Esophagus muscularis mucosa (tissue), 4 donors: ENCODE measurements at regions not wholly inside any gene's neighbourhood (a gene's known extent, or its start where the extent isn't known, plus 50 kb on each side); places are given as distances from the start of the nearest gene placed in this dataset.

Experiments used
- DNase-seq: peaks from one replicate; pipeline ENCODE4 v3.0.0-alpha.2; 2017; ENCODE audit errors: extremely low spot score
- H3K27ac ChIP-seq, 4 donors: fragments of 200-600 bp; sonication (generic); replicated peaks in 1 of 4; 1 replicate in 3 of 4; 2 replicates in 1 of 4; pipeline ENCODE4 v1.5.1; 2016 to 2019; ENCODE audit warnings: mild to moderate bottlenecking in 1 of 4
- H3K27me3 ChIP-seq, 4 donors: fragments of 200-600 bp; sonication (generic); one replicate each; pipeline versions ENCODE4 v1.5.1 to v1.6.0; 2016 to 2019
- H3K36me3 ChIP-seq, 4 donors: fragments of 200-600 bp; sonication (generic); one replicate each; pipeline ENCODE4 v1.5.1; 2016 to 2019
- H3K4me1 ChIP-seq, 4 donors: fragments of 200-600 bp; sonication (generic); one replicate each; pipeline ENCODE4 v1.5.1; 2016 to 2019
- H3K4me3 ChIP-seq, 4 donors: fragments of 200-600 bp; sonication (generic); 1 replicate in 2 of 4; 2 replicates in 2 of 4; pipeline ENCODE4 v1.5.1; 2016 to 2019; ENCODE audit warnings: mild to moderate bottlenecking in 4 of 4, moderate library complexity in 1 of 4
- H3K9me3 ChIP-seq, 4 donors: fragments of 200-600 bp; sonication (generic); 1 replicate in 3 of 4; 2 replicates in 1 of 4; pipeline ENCODE4 v1.5.1; 2016 to 2019
- CTCF ChIP-seq, 3 experiments: fragments of 200-600 bp in 2 of 3; fragments of 450-650 bp in 1 of 3; sonication (generic) in 2 of 3; IDR thresholded peaks; one replicate each; pipeline ENCODE4 v1.5.1; 2017 to 2019; ENCODE audit warnings: antibody characterized with exemption in 3 of 3, mild to moderate bottlenecking in 2 of 3, moderate library complexity in 1 of 3
- EP300 ChIP-seq: sonication (generic); formaldehyde crosslinking; IDR thresholded peaks from one replicate; pipeline ENCODE4 v1.6.1; 2017; ENCODE audit warnings: antibody characterized with exemption
- POLR2A ChIP-seq: fragments of 450-650 bp; IDR thresholded peaks from one replicate; pipeline ENCODE4 v1.6.1; 2017; ENCODE audit warnings: antibody characterized with exemption, moderate library complexity, mild to moderate bottlenecking, low read depth
- POLR2AphosphoS5 ChIP-seq, 2 donors: sonication (generic); formaldehyde crosslinking; IDR thresholded peaks; one replicate each; pipeline ENCODE4 v1.6.1; 2017; ENCODE audit warnings: antibody characterized with exemption in 2 of 2
- WGBS: methylation state at CpG from one replicate; pipeline ENCODE4 v1.1.5; 2018; 5-methylcytosine and 5-hydroxymethylcytosine counted together
- intact Hi-C: fragments of 100-400 bp; cut with DNase I; formaldehyde crosslinking; loops from one replicate; pipeline ENCODE4 v1.15.1; 2023

- Histone ChIP-seq H3K4me3 (no peak overlapping the region), H3K27ac (no peak overlapping the region), H3K27me3 (no peaks in the 10 kb centered on the region), H3K4me1 (no peaks in the 10 kb centered on the region), H3K9me3 (no peaks in the 10 kb centered on the region), H3K36me3 (no peaks in the 10 kb centered on the region)
- DNase-seq, result no peak
- no peak for TF ChIP-seq CTCF (IDR thresholded peaks at IDR 0.05)
- TF ChIP-seq EP300, result no peak
- intact Hi-C loops, result no loop called here
- WGBS, result 63% methylated on average over 1 of the region's 1 CpG
Observed at GRCh38 chr5:167881041-167881440, 410.4 kb upstream of the WWC1 start.

- H3K27ac ChIP-seq, result no peak overlapping the region
- intact Hi-C loops, result no loop called here
- no peak for DNase-seq
- no peaks in the 10 kb centered on the region for H3K9me3 ChIP-seq
- TF ChIP-seq CTCF (IDR thresholded peaks at IDR 0.05) (no peak), EP300 (no peak), POLR2AphosphoS5 (IDR thresholded peaks at IDR 0.05) (no peak), POLR2A (no peak)
- no peaks in the 10 kb centered on the region for H3K27me3 ChIP-seq
- 76% methylated on average over 1 of the region's 1 CpG for WGBS
- no peaks in the 10 kb centered on the region for H3K4me1 ChIP-seq
- H3K4me3 ChIP-seq, result no peak overlapping the region
- no peaks in the 10 kb centered on the region for H3K36me3 ChIP-seq
Observed at GRCh38 chr5:167886196-167886595, 405.2 kb upstream of the WWC1 start.

- no peaks in the 10 kb centered on the region for H3K27me3 ChIP-seq
- no peaks in the 10 kb centered on the region for H3K9me3 ChIP-seq
- no peak overlapping the region for H3K4me3 ChIP-seq
- H3K27ac ChIP-seq, result no peak overlapping the region
- no peaks in the 10 kb centered on the region for H3K4me1 ChIP-seq
- TF ChIP-seq CTCF (IDR thresholded peaks at IDR 0.05) (no peak), POLR2A (no peak), EP300 (no peak), POLR2AphosphoS5 (IDR thresholded peaks at IDR 0.05) (no peak)
- 69% methylated on average over 1 of the region's 1 CpG for WGBS
- no peak for DNase-seq
- H3K36me3 ChIP-seq, result no peaks in the 10 kb centered on the region
- intact Hi-C loops, result no loop called here
Observed at GRCh38 chr5:167888393-167888792, 403.1 kb upstream of the WWC1 start.

- H3K9me3 ChIP-seq, result no peaks in the 10 kb centered on the region
- no peaks in the 10 kb centered on the region for H3K36me3 ChIP-seq
- H3K27me3 ChIP-seq, result no peaks in the 10 kb centered on the region
- no peak overlapping the region for H3K27ac ChIP-seq
- H3K4me3 ChIP-seq, result no peak overlapping the region
- 74% methylated on average over 9 of the region's 9 CpGs for WGBS
- H3K4me1 ChIP-seq, result no peaks in the 10 kb centered on the region
- DNase-seq, result no peak
- intact Hi-C loops, result no loop called here
- TF ChIP-seq POLR2A, result no peak
- TF ChIP-seq CTCF (IDR thresholded peaks at IDR 0.05), result no peak
- TF ChIP-seq EP300, result no peak
- TF ChIP-seq POLR2AphosphoS5 (IDR thresholded peaks at IDR 0.05), result no peak
Observed at GRCh38 chr5:167889276-167889675, 402.2 kb upstream of the WWC1 start.

- no peak for DNase-seq
- 90% methylated on average over 3 of the region's 3 CpGs for WGBS
- H3K27ac ChIP-seq, result no peak overlapping the region
Observed at GRCh38 chr5:167892352-167893115, 398.9 kb upstream of the WWC1 start.

More at GRCh38 chr5:167892352-167893115, 398.9 kb upstream of the WWC1 start:
- H3K4me1 ChIP-seq, result no peaks in the 10 kb centered on the region
- TF ChIP-seq POLR2A (no peak), POLR2AphosphoS5 (IDR thresholded peaks at IDR 0.05) (no peak), EP300 (no peak), CTCF (IDR thresholded peaks at IDR 0.05) (no peak)
- no peaks in the 10 kb centered on the region for H3K36me3 ChIP-seq
- no peaks in the 10 kb centered on the region for H3K27me3 ChIP-seq
- no peak overlapping the region for H3K4me3 ChIP-seq
- intact Hi-C loops, result no loop called here
- H3K9me3 ChIP-seq, result no peaks in the 10 kb centered on the region
